AG10803 (cell line): ENCODE measurements at regions not wholly inside any gene's neighbourhood (a gene's known extent, or its start where the extent isn't known, plus 50 kb on each side); places are given as distances from the start of the nearest gene placed in this dataset.

Source experiments
- DNase-seq: peaks from one replicate; pipeline ENCODE4 v3.0.0; 2010; ENCODE audit warnings: low read depth
- H3K4me3 ChIP-seq: 2 replicates; pipeline ENCODE4 v1.5.1; 2011; ENCODE audit warnings: mild to moderate bottlenecking, low read length, control low read depth
- TF ChIP-seq, protein P1 (sequence below): conservative IDR thresholded peaks from 2 replicates; pipeline ENCODE4 v1.5.1; 2011; ENCODE audit warnings: mild to moderate bottlenecking, low read length, control low read depth, inconsistent platforms

DNA sequence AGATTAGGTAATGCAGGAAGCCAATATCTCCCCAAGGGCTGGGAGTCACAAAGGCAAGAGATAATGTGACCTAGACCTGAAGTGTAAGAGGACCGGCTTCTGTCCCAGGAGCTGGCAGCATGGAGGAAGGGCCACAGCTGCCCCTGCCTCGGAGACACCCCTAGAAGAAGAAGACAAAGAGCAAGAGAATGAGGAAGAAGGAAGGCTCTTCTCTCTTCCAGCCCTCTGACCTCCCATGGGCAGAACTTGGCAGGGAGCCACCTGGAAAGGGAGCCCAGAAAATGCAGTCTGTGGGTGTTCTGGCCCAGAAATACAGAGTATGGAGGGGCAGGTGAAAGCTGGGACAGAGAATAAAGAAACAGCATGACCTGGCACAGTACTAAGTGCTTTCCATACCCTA is 151.0 kb downstream of the C5orf15 start:
- no peak for DNase-seq
- TF ChIP-seq, protein P1, sequence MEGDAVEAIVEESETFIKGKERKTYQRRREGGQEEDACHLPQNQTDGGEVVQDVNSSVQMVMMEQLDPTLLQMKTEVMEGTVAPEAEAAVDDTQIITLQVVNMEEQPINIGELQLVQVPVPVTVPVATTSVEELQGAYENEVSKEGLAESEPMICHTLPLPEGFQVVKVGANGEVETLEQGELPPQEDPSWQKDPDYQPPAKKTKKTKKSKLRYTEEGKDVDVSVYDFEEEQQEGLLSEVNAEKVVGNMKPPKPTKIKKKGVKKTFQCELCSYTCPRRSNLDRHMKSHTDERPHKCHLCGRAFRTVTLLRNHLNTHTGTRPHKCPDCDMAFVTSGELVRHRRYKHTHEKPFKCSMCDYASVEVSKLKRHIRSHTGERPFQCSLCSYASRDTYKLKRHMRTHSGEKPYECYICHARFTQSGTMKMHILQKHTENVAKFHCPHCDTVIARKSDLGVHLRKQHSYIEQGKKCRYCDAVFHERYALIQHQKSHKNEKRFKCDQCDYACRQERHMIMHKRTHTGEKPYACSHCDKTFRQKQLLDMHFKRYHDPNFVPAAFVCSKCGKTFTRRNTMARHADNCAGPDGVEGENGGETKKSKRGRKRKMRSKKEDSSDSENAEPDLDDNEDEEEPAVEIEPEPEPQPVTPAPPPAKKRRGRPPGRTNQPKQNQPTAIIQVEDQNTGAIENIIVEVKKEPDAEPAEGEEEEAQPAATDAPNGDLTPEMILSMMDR, result no peak
- no peak overlapping the region for H3K4me3 ChIP-seq

DNA sequence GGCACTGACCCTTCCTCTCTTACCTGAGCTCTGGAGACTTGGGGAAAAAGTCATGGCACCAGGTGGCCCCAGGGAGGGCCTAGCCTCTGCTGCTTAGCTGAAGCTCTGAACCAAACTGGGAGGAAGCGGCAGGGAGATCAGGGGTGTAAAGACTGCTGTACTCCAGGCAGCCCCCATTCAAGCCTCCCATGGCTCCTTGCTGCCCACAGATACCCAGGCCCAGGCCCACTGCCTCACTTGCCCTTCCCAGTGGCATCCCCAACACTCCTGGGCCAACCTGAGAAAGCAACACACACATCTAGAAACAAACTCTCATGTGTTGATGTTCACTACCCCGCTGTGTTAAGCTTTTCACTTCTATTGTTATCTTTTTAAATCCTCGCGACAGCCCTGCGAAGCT is 151.6 kb downstream of the C5orf15 start:
- TF ChIP-seq, protein P1, result no peak
- no peak for DNase-seq
- no peak overlapping the region for H3K4me3 ChIP-seq

DNA sequence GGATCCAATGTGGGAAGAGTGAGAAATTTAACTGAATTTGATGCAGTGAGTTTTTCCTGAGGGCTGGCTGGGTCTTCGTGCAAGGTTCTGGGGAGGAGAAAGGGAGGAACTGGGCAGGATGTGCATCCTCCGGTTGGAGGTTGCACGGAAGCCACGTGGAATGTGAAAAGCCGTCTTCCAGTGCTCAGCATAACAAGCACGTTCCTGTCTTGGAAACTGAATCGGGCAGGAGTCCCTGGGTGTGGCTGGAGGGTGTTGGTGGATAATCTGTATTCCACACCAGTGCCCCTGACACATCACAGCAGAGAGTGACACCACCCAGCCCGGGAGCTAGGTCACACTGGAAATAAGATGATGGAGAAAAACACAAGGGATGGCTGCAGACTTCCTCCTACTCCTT is 154.3 kb downstream of the C5orf15 start:
- no peak for DNase-seq
- no peak overlapping the region for H3K4me3 ChIP-seq
- TF ChIP-seq, protein P1, result no peak

DNA sequence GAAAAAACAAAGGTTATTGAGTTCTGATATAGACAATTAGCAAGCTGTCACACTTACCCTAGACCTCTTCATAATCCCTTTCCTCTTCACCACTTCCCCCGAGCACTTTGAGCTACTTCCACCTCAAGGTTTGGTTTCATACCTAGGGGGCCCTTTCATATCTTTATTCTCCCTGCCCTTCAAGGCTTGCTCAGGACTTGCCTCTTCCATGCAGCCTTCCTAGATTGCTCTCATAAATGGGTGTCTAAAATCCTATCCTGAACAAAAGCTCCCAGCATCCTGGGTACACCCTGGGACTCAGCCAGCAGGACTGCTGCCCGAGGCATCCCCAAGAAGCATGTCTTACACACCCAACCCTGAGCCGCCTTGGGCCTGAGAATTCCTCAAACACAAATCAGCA is 157.3 kb downstream of the C5orf15 start:
- TF ChIP-seq, protein P1, result no peak
- H3K4me3 ChIP-seq, result no peak overlapping the region
- DNase-seq, result no peak

DNA sequence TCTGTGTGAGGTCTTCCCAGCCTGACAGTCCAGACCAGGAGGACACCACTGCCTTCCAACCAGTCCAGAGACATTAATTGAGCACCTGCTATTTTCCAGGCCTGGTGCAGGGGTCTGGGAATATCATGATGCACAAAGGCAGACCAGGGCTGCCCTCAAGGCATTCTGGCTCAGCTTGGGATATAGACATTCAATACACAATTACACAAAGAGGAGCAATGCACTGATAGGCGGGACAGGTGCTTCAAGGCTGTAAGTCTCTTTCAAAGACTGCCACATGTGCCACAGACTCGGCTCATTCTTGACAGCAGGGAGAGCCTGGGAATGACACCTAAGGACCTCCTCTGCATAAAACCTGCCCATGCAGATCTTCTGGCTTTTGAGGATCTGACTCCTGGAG is 158.6 kb downstream of the C5orf15 start:
- DNase-seq, result no peak
- TF ChIP-seq, protein P1, result no peak
- no peak overlapping the region for H3K4me3 ChIP-seq

DNA sequence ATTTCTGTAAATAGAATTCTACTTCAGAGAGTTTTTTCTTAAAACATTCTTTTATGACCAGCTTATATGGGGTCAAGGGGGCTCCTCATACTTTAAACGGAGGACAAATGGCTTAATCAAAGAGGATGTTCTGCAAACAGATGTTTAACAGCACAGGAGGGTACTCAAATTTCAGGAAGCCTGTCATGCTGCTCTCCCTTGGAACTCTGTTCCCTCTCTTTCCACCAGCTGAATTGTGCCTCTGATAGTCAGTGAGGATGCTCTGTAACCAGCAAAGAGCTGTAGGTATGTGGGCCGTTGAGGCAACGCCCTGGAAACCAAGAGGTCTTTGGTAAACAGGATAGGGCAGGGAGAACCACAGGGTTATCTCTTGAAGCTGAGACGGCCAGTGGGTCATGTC is 161.1 kb downstream of the C5orf15 start:
- H3K4me3 ChIP-seq, result no peak overlapping the region
- TF ChIP-seq, protein P1, result no peak
- DNase-seq, result no peak

DNA sequence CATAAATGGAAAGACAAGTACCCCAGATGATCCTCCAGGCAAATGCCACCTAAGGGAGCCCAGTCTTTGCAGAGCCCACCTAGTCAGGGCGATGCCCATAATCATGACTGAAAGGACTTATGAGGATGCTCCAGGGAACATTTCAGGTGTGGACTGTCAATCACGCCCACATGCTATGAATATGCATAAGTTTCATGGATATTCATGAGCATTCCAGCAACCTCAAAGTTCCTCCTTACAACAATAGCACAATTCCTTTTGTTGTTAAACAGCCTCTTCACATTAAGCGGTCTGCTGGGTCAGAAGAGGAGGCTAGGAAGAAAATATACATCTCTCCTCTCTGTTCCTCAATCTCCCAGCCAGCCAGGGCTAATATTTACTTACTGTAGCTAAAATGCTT is 161.6 kb downstream of the C5orf15 start:
- TF ChIP-seq, protein P1, result no peak
- DNase-seq, result no peak
- H3K4me3 ChIP-seq, result no peak overlapping the region
